Ishikawa (cell line): ENCODE measurements at regions not wholly inside any gene's neighbourhood (a gene's known extent, or its start where the extent isn't known, plus 50 kb on each side); places are given as distances from the start of the nearest gene placed in this dataset.

Experiments
- CEBPB ChIP-seq: IDR thresholded peaks from 2 replicates; pipeline ENCODE4 v1.6.1; 2012
- NFIC ChIP-seq: IDR thresholded peaks from 2 replicates; pipeline ENCODE4 v1.6.1; 2012
- YY1 ChIP-seq: IDR thresholded peaks from 2 replicates; pipeline ENCODE4 v1.6.1; 2012; ENCODE audit warnings: low read depth
- ZBTB7A ChIP-seq: IDR thresholded peaks from 2 replicates; pipeline ENCODE4 v1.6.1; 2012; ENCODE audit warnings: low read depth
- TF ChIP-seq, protein P1 (sequence below): IDR thresholded peaks from 2 replicates; pipeline ENCODE4 v1.6.1; 2012
- TF ChIP-seq, protein P2 (sequence below): IDR thresholded peaks from 2 replicates; pipeline ENCODE4 v1.6.1; 2012; ENCODE audit warnings: low read depth, mild to moderate bottlenecking

DNA sequence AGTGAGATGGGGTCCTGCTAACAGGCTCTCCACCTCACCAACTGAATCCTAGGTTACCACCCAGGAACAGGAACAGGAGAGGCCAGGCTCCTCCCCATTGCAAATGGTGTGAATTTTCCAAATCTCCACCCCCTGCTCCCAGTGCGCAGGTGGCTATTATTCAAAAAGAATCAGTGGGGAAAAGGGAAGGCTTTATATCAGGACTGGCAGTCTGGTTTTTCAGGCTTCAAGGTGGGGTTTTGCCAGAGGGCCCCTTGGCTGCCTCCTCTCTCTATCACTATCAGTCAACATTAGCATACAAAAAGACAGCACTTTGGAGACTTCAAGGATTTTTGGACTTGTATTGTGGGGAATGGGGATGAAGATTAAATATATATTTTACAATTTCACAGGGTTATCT, 1817.6 kb upstream of the C9orf72 start:
- TF ChIP-seq, protein P1, sequence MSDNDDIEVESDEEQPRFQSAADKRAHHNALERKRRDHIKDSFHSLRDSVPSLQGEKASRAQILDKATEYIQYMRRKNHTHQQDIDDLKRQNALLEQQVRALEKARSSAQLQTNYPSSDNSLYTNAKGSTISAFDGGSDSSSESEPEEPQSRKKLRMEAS: no peak
- TF ChIP-seq ZBTB7A (no peak), CEBPB (no peak), YY1 (no peak), NFIC (no peak)
- TF ChIP-seq, protein P2, sequence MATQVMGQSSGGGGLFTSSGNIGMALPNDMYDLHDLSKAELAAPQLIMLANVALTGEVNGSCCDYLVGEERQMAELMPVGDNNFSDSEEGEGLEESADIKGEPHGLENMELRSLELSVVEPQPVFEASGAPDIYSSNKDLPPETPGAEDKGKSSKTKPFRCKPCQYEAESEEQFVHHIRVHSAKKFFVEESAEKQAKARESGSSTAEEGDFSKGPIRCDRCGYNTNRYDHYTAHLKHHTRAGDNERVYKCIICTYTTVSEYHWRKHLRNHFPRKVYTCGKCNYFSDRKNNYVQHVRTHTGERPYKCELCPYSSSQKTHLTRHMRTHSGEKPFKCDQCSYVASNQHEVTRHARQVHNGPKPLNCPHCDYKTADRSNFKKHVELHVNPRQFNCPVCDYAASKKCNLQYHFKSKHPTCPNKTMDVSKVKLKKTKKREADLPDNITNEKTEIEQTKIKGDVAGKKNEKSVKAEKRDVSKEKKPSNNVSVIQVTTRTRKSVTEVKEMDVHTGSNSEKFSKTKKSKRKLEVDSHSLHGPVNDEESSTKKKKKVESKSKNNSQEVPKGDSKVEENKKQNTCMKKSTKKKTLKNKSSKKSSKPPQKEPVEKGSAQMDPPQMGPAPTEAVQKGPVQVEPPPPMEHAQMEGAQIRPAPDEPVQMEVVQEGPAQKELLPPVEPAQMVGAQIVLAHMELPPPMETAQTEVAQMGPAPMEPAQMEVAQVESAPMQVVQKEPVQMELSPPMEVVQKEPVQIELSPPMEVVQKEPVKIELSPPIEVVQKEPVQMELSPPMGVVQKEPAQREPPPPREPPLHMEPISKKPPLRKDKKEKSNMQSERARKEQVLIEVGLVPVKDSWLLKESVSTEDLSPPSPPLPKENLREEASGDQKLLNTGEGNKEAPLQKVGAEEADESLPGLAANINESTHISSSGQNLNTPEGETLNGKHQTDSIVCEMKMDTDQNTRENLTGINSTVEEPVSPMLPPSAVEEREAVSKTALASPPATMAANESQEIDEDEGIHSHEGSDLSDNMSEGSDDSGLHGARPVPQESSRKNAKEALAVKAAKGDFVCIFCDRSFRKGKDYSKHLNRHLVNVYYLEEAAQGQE: no peak
